ENCODE measurements at regions not wholly inside any gene's neighbourhood (a gene's known extent, or its start where the extent isn't known, plus 50 kb on each side); places are given as distances from the start of the nearest gene placed in this dataset.
A peak's percentile ranks its signal among the peaks of the same experiment; 100 is the strongest.

GRCh38 chr14:71403656-71404055 is 496.4 kb downstream of the PCNX1 start:
- TF ChIP-seq CTCF (IDR thresholded peaks at IDR 0.05) = no peak
- no peaks in the 10 kb centered on the region for H3K27me3 ChIP-seq (ENCODE audit: control insufficient read depth in 1 of 2, insufficient read depth in 2 of 2, low read length in 2 of 2)
- H3K9me3 ChIP-seq (ENCODE audit: control insufficient read depth in 1 of 2, insufficient read depth in 1 of 2, low read length in 2 of 2) = no peaks in the 10 kb centered on the region
- ATAC-seq (ENCODE audit: poor library complexity) (peak; percentile 48), DNase-seq (peak in 6 of 14 experiments; percentile 7 to 62 (median 29))
- H3K4me3 ChIP-seq (ENCODE audit: low read length) = no peak overlapping the region
- peaks cover 9% of the 10 kb centered on the region for H3K4me1 ChIP-seq (ENCODE audit: insufficient read depth, low read length)
- no peak overlapping the region for H3K4me3 Mint-ChIP-seq
- H3K27ac Mint-ChIP-seq = peak overlapping the region; percentile 73
- peaks cover 27% of the 10 kb centered on the region for H3K4me1 Mint-ChIP-seq (ENCODE audit: low read depth)
- no peaks in the 10 kb centered on the region for H3K36me3 ChIP-seq (ENCODE audit: insufficient read depth, low read length)
- intact Hi-C loops (cut with DNase I, micrococcal nuclease) = loop anchor here (1.0 to 10.0 kb wide), 4 partner anchors 76 to 265 kb away; no protein-coding TSS in a partner anchor
- no peaks in the 10 kb centered on the region for H3K9me3 Mint-ChIP-seq
- CTCF ChIA-PET = interaction anchor here (0.6 to 1.6 kb wide), 12 partner anchors 9 to 265 kb away, joined by 3 to 5 read pairs (median 3); no protein-coding TSS in a partner anchor
- no peak overlapping the region for H3K27ac ChIP-seq (ENCODE audit: low read depth in 1 of 2, low read length in 2 of 2)
- peaks cover 5% of the 10 kb centered on the region for H3K36me3 Mint-ChIP-seq (ENCODE audit: low read depth)
- POLR2A ChIA-PET = interaction anchor here (0.6 to 1.1 kb wide), 5 partner anchors 20 to 397 kb away, joined by 3 to 7 read pairs (median 4); no protein-coding TSS in a partner anchor
- H3K27me3 Mint-ChIP-seq = no peaks in the 10 kb centered on the region

GRCh38 chr14:71405676-71406075 is 498.4 kb downstream of the PCNX1 start:
- Mint-ChIP-seq H3K36me3 (ENCODE audit: low read depth) (peaks cover 5% of the 10 kb centered on the region), H3K4me1 (ENCODE audit: low read depth) (peaks cover 29% of the 10 kb centered on the region), H3K4me3 (no peak overlapping the region), H3K9me3 (no peaks in the 10 kb centered on the region), H3K27me3 (no peaks in the 10 kb centered on the region), H3K27ac (no peak overlapping the region)
- H3K9me3 ChIP-seq (ENCODE audit: control insufficient read depth in 1 of 2, insufficient read depth in 1 of 2, low read length in 2 of 2) = no peaks in the 10 kb centered on the region
- H3K27me3 ChIP-seq (ENCODE audit: control insufficient read depth in 1 of 2, insufficient read depth in 2 of 2, low read length in 2 of 2) = no peaks in the 10 kb centered on the region
- no peaks in the 10 kb centered on the region for H3K36me3 ChIP-seq (ENCODE audit: insufficient read depth, low read length)
- no peaks in the 10 kb centered on the region for H3K4me1 ChIP-seq (ENCODE audit: insufficient read depth, low read length)
- intact Hi-C loops (cut with DNase I, micrococcal nuclease) = loop anchor here (2.0 to 10.0 kb wide), 2 partner anchors 261 to 267 kb away; no protein-coding TSS in a partner anchor
- POLR2A ChIA-PET = no interaction called here
- CTCF ChIA-PET = interaction anchor here (1.2 kb wide), 1 partner anchor 83 kb away, joined by 4 read pairs; no protein-coding TSS in a partner anchor
- H3K27ac ChIP-seq (ENCODE audit: low read depth in 1 of 2, low read length in 2 of 2) = no peak overlapping the region
- TF ChIP-seq CTCF (IDR thresholded peaks at IDR 0.05) = no peak
- ATAC-seq (ENCODE audit: poor library complexity) (no peak), DNase-seq (no peak)
- H3K4me3 ChIP-seq (ENCODE audit: low read length) = no peak overlapping the region

DNA sequence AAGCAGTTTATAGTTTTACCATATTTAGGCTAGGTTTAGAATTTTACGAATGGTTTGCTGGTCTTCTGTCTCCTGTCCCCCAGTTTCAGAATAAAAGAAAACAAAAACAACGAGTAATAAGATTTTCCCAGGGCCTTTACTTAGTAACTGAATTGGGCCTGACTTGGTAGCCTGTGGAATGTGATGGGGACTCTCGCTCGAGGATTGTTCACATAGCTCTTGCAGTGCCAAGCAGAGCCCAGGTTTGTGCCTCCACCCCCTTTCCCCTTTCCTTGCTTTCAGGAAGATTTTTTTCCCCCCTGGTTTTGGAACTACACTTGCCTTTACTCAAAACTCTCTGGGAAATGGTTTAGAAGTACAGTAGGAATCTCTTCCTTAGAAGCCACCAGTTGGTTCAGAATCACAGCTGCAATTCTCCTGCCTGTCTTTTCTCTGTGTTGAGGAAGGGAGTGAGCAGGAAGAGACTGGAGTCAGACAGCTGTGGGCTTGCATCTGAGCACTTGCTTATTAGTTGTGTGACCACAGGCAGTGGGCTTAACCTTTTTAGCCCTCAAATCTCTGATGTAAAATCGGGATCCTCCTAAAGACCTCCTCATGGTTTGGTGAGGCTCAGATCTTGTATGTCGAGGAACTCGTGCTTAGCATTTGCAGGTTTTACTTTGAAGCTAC is 501.2 kb downstream of the PCNX1 start:
- Histone ChIP-seq H3K9me3 (ENCODE audit: control insufficient read depth in 1 of 2, insufficient read depth in 1 of 2, low read length in 2 of 2) (no peaks in the 10 kb centered on the region), H3K4me3 (ENCODE audit: low read length) (no peak overlapping the region), H3K4me1 (ENCODE audit: insufficient read depth, low read length) (peaks cover 2% of the 10 kb centered on the region), H3K27ac (ENCODE audit: low read depth in 1 of 2, low read length in 2 of 2) (no peak overlapping the region), H3K36me3 (ENCODE audit: insufficient read depth, low read length) (no peaks in the 10 kb centered on the region), H3K27me3 (ENCODE audit: control insufficient read depth in 1 of 2, insufficient read depth in 2 of 2, low read length in 2 of 2) (no peaks in the 10 kb centered on the region)
- intact Hi-C loops (cut with DNase I, micrococcal nuclease) = loop anchor here in 1 of 2 experiments (10.0 kb wide), 1 partner anchor 264 kb away; no protein-coding TSS in a partner anchor
- DNase-seq (no peak), ATAC-seq (ENCODE audit: poor library complexity) (no peak)
- Mint-ChIP-seq H3K36me3 (ENCODE audit: low read depth) (peaks cover 5% of the 10 kb centered on the region), H3K27ac (no peak overlapping the region), H3K4me3 (no peak overlapping the region), H3K9me3 (no peaks in the 10 kb centered on the region), H3K27me3 (no peaks in the 10 kb centered on the region), H3K4me1 (ENCODE audit: low read depth) (peaks cover 36% of the 10 kb centered on the region)
- POLR2A ChIA-PET = no interaction called here
- CTCF ChIA-PET = no interaction called here
- TF ChIP-seq CTCF (IDR thresholded peaks at IDR 0.05) = no peak
